HL-60/S4 treated with retinoic acid at 250 ng/mL for 4 days and 3 days (cell line): ENCODE measurements at regions not wholly inside any gene's neighbourhood (a gene's known extent, or its start where the extent isn't known, plus 50 kb on each side); places are given as distances from the start of the nearest gene placed in this dataset.
"Not testable (repeated sequence)": the region's sequence is repeated elsewhere in the genome, so short reads cannot be mapped to it uniquely, and the experiment has no call there.

ENCODE experiments used
- in situ Hi-C: fragments of 300-500 bp; cut with MboI; formaldehyde crosslinking; loops from 2 replicates; pipeline ENCODE4 v1.7.0; 2022; ENCODE audit warnings: low sequenced_read_pairs

GRCh38 chr2:144989579-144990270 lies 469.8 kb upstream of the ZEB2 start:
- in situ Hi-C loops = no loop called here

GRCh38 chr2:144988591-144988990 lies 468.7 kb upstream of the ZEB2 start:
- in situ Hi-C loops = no loop called here

- in situ Hi-C loops = no loop called here
These were observed 466.8 kb upstream of the ZEB2 start for GRCh38 chr2:144986691-144987090.

GRCh38 chr2:144984038-144984437 lies 464.1 kb upstream of the ZEB2 start:
- in situ Hi-C loops = no loop called here

- in situ Hi-C loops = no loop called here
These were observed 463.2 kb upstream of the ZEB2 start for GRCh38 chr2:144983107-144983506.

- in situ Hi-C loops = no loop called here
These were observed 462.6 kb upstream of the ZEB2 start for GRCh38 chr2:144982481-144982880.

- in situ Hi-C loops = no loop called here
These were observed 456.0 kb upstream of the ZEB2 start for GRCh38 chr2:144975881-144976280.

GRCh38 chr2:144972676-144973075 lies 452.8 kb upstream of the ZEB2 start:
- in situ Hi-C loops = no loop called here

- in situ Hi-C loops = no loop called here
These were observed 451.9 kb upstream of the ZEB2 start for GRCh38 chr2:144971786-144972335.

- in situ Hi-C loops = not testable (repeated sequence)
These were observed 450.5 kb upstream of the ZEB2 start for GRCh38 chr2:144970410-144970809.

- in situ Hi-C loops = not testable (repeated sequence)
These were observed 449.6 kb upstream of the ZEB2 start for GRCh38 chr2:144969564-144969963.

GRCh38 chr2:144967961-144968360 lies 448.0 kb upstream of the ZEB2 start:
- in situ Hi-C loops = no loop called here

- in situ Hi-C loops = no loop called here
These were observed 445.3 kb upstream of the ZEB2 start for GRCh38 chr2:144965172-144965571.

GRCh38 chr2:144963031-144963430 lies 443.1 kb upstream of the ZEB2 start:
- in situ Hi-C loops = no loop called here

- in situ Hi-C loops = no loop called here
These were observed 439.5 kb upstream of the ZEB2 start for GRCh38 chr2:144959416-144959815.

GRCh38 chr2:144950899-144951560 lies 431.1 kb upstream of the ZEB2 start:
- in situ Hi-C loops = no loop called here

- in situ Hi-C loops = no loop called here
These were observed 428.4 kb upstream of the ZEB2 start for GRCh38 chr2:144948205-144948855.

GRCh38 chr2:144947709-144948037 lies 427.8 kb upstream of the ZEB2 start:
- in situ Hi-C loops = no loop called here

GRCh38 chr2:144946263-144946662 lies 426.3 kb upstream of the ZEB2 start:
- in situ Hi-C loops = no loop called here

GRCh38 chr2:144944546-144945220 lies 424.8 kb upstream of the ZEB2 start:
- in situ Hi-C loops = no loop called here

GRCh38 chr2:144943986-144944385 lies 424.1 kb upstream of the ZEB2 start:
- in situ Hi-C loops = no loop called here
